Right atrium auricular region (tissue), 2 donors: ENCODE measurements at regions not wholly inside any gene's neighbourhood (a gene's known extent, or its start where the extent isn't known, plus 50 kb on each side); places are given as distances from the start of the nearest gene placed in this dataset.

Experiments used
- DNase-seq: peaks from one replicate; pipeline ENCODE4 v3.0.0-alpha.2; 2019; ENCODE audit warnings: low spot score
- H3K27ac ChIP-seq, 2 donors: fragments of 200-600 bp; sonication (generic); 1 replicate in 1 of 2; 2 replicates in 1 of 2; pipeline ENCODE4 v1.5.1; 2016 to 2019
- H3K27me3 ChIP-seq, 2 donors: fragments of 200-600 bp; sonication (generic); one replicate each; pipeline versions ENCODE4 v1.5.1 to v1.6.0; 2017 to 2019
- H3K36me3 ChIP-seq: fragments of 200-600 bp; sonication (generic); one replicate; pipeline ENCODE4 v1.5.1; 2016
- H3K4me1 ChIP-seq, 2 donors: fragments of 200-600 bp; sonication (generic); one replicate each; pipeline versions ENCODE4 v1.5.1 to v1.6.0; 2017 to 2019
- H3K4me3 ChIP-seq, 2 donors: fragments of 200-600 bp; sonication (generic); 1 replicate in 1 of 2; 2 replicates in 1 of 2; pipeline ENCODE4 v1.5.1; 2017 to 2019; ENCODE audit warnings: mild to moderate bottlenecking in 1 of 2, moderate library complexity in 1 of 2
- H3K9me3 ChIP-seq, 2 donors: fragments of 200-600 bp; sonication (generic); one replicate each; pipeline ENCODE4 v1.5.1; 2019
- CTCF ChIP-seq, 2 donors: fragments of 200-600 bp; sonication (generic); IDR thresholded peaks; one replicate each; pipeline ENCODE4 v1.5.1; 2019; ENCODE audit warnings: antibody characterized with exemption in 2 of 2

- TF ChIP-seq CTCF (IDR thresholded peaks at IDR 0.05) = no peak
- Histone ChIP-seq H3K4me1 (peaks cover 0 to 32% of the 10 kb centered on the region in 2 donors), H3K27ac (no peak overlapping the region), H3K36me3 (no peaks in the 10 kb centered on the region), H3K27me3 (no peaks in the 10 kb centered on the region), H3K4me3 (no peak overlapping the region), H3K9me3 (no peaks in the 10 kb centered on the region)
- DNase-seq = no peak
Observed at GRCh38 chr5:68954618-68954910, 139.2 kb upstream of the SLC30A5 start.

GRCh38 chr5:68957591-68957990, 136.2 kb upstream of the SLC30A5 start:
- Histone ChIP-seq H3K4me3 (no peak overlapping the region), H3K27ac (no peak overlapping the region), H3K27me3 (no peaks in the 10 kb centered on the region), H3K36me3 (no peaks in the 10 kb centered on the region), H3K4me1 (peaks cover 0 to 17% of the 10 kb centered on the region in 2 donors), H3K9me3 (no peaks in the 10 kb centered on the region)
- no peak for DNase-seq
- TF ChIP-seq CTCF (IDR thresholded peaks at IDR 0.05) = no peak

GRCh38 chr5:68958428-68958827, 135.4 kb upstream of the SLC30A5 start:
- no peak for DNase-seq
- no peaks in the 10 kb centered on the region for H3K9me3 ChIP-seq
- H3K4me3 ChIP-seq = no peak overlapping the region
- no peaks in the 10 kb centered on the region for H3K36me3 ChIP-seq
- H3K27ac ChIP-seq = no peak overlapping the region
- TF ChIP-seq CTCF (IDR thresholded peaks at IDR 0.05) = no peak
- H3K4me1 ChIP-seq = peaks cover 0 to 12% of the 10 kb centered on the region in 2 donors
- no peaks in the 10 kb centered on the region for H3K27me3 ChIP-seq

- no peak for TF ChIP-seq CTCF (IDR thresholded peaks at IDR 0.05)
- no peak overlapping the region for H3K27ac ChIP-seq
- DNase-seq = no peak
- no peaks in the 10 kb centered on the region for H3K36me3 ChIP-seq
- H3K4me1 ChIP-seq = no peaks in the 10 kb centered on the region
- H3K9me3 ChIP-seq = no peaks in the 10 kb centered on the region
- H3K27me3 ChIP-seq = no peaks in the 10 kb centered on the region
- H3K4me3 ChIP-seq = no peak overlapping the region
Observed at GRCh38 chr5:68960456-68960855, 133.4 kb upstream of the SLC30A5 start.

GRCh38 chr5:68960961-68961360, 132.9 kb upstream of the SLC30A5 start:
- Histone ChIP-seq H3K27me3 (no peaks in the 10 kb centered on the region), H3K9me3 (no peaks in the 10 kb centered on the region), H3K27ac (no peak overlapping the region), H3K4me1 (no peaks in the 10 kb centered on the region), H3K4me3 (no peak overlapping the region), H3K36me3 (no peaks in the 10 kb centered on the region)
- TF ChIP-seq CTCF (IDR thresholded peaks at IDR 0.05) = no peak
- no peak for DNase-seq

GRCh38 chr5:68961762-68962161, 132.1 kb upstream of the SLC30A5 start:
- DNase-seq = no peak
- Histone ChIP-seq H3K9me3 (no peaks in the 10 kb centered on the region), H3K4me3 (no peak overlapping the region), H3K27me3 (no peaks in the 10 kb centered on the region), H3K4me1 (no peaks in the 10 kb centered on the region), H3K36me3 (no peaks in the 10 kb centered on the region), H3K27ac (no peak overlapping the region)
- no peak for TF ChIP-seq CTCF (IDR thresholded peaks at IDR 0.05)
